NCI-H2171 (cell line): ENCODE measurements at regions not wholly inside any gene's neighbourhood (a gene's known extent, or its start where the extent isn't known, plus 50 kb on each side); places are given as distances from the start of the nearest gene placed in this dataset.

Experiments used
- DNase-seq: peaks from one replicate; lab custom pipeline; 2025; lab: John Stamatoyannopoulos, UW

DNA sequence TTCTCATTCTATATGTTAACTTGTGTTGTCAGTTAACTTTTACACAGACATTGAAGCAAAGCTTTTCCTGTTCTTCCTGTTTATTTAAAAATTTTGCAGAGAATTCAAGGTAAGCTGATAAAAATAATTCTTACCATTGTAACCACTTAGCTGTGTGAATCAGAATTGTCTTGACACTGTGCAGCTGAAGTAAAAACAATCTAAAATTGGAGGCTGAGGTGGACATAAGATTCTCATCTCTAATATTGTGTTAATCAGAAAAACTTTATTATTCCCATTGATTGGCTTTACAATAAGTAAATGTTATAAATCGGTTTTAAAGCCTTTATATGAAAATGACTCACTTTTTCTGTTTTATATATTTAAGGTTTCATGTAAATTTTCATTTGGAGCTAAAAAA is 240.3 kb upstream of the PLEKHG7 start:
- no peak for DNase-seq

DNA sequence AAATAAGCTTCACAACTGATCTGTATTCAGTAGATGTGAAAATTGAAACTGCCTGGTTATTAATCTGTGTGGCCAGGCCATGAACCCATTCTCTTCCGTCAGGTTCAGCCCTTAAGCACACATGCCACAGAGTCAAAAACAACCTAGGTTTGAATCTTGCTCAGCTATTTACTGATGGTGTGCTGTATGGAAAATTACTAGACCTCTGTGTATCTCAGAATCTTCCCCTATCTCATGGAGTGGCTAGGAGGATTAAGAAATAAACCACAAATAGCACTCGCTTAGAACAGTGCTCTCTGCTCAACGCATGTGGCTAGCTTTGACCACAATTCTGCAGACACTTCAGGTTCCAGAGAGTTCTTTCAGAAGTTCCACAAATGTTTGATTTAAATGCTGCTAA is 240.7 kb upstream of the PLEKHG7 start:
- no peak for DNase-seq

DNA sequence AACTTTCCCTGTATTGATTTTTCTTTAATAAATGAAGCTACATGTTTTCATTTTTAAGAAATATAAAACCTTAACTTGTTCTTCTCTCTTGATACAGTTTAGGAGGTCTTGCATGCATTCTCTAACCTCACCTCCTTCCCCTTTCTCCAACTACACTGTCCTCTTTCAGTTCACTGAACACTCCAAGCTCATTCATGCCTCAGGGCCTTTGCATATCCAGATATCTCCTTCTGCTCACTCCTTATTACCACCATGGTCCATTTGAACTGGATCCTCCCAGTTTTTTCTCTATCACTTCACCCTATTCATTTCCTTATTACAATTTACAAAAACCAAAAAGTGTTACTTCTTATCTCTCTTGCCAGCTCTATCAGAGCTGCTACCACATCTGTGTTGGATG is 242.9 kb upstream of the PLEKHG7 start:
- DNase-seq, result no peak

DNA sequence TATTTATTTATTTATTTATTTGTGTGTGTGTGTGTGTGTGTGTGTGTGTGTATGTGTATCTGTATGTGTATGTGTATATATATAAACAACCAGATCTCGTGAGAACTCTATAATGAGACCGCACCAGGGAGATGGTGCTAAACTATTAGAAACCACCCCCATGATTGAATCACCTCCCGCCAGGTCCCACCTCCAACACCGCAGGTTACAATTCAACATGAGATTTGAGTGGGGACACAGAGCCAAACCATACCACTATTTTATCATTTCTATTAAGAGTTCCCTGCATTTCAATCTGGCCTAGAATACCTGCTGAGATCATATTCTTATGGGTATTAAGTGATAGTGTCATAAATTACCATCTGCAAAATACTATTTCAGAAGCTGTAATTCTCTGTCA is 243.8 kb upstream of the PLEKHG7 start:
- no peak for DNase-seq

DNA sequence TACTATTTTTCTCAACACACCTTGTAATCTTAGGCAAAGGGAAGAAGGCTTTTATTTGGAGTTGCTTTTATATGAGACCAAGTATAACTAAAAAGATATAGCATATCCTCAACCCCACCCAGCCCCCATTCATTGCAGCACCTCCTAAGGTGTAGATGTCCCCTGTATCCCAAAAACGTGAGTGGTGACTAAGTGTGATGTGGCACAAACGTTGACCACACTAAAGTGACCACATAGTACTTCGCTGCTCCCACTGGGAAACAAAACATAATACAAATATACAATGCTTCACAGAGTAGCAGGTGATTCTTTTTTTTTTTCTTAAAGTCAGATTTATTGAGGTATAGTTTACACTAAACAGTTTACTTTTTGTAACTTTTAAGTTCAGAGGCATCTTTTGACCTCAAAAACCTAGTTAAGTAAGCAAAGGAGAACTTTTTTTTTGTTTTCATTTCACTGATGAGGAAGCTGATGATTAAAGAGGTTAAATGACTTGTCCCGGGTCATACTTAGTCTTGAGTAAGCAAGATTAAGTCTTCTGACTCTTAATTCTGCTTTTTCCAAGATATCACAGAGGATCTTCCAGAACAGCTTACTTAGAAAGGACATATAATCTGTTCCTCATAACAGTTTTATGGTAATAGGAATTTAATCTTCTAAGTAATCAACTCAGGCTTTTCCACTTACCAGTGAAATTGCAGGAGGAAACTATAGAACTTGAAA is 245.2 kb upstream of the PLEKHG7 start:
- no peak for DNase-seq

DNA sequence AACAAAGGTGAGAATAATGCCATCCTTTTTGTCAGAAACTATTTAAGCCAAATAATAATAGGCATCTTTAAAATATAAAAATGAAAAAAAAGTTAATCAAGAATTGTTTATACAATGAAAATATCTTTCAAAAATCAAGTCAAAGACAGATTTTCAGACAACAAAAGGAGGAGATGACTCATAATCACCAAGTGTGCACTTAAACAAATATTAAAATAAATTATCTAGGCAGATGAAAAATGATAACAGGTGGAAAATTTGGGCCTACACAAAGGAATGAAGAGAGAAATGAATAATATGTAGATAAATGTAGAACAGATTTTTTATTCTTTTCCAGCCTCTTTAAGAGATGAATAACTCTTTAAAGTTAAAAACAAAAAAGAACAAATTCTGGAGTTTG is 250.0 kb upstream of the PLEKHG7 start:
- DNase-seq, result no peak

DNA sequence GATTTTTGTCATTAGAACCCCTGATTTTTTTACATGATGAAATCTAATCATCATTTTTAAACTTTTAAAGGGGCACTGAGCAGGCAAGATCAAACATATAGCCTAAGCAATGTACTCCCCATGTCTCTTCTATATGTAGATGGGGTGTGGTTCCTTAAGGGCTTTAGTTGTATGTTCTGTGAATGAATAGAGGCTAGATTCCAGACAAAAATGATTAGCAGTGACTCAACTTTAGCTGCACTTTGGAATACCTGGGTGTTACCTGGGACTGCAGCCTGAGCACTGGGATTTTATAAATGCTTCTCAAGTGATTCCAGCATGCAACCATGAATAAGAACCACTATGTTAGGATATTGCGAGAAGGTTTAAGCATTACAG is 256.7 kb upstream of the PLEKHG7 start:
- no peak for DNase-seq

DNA sequence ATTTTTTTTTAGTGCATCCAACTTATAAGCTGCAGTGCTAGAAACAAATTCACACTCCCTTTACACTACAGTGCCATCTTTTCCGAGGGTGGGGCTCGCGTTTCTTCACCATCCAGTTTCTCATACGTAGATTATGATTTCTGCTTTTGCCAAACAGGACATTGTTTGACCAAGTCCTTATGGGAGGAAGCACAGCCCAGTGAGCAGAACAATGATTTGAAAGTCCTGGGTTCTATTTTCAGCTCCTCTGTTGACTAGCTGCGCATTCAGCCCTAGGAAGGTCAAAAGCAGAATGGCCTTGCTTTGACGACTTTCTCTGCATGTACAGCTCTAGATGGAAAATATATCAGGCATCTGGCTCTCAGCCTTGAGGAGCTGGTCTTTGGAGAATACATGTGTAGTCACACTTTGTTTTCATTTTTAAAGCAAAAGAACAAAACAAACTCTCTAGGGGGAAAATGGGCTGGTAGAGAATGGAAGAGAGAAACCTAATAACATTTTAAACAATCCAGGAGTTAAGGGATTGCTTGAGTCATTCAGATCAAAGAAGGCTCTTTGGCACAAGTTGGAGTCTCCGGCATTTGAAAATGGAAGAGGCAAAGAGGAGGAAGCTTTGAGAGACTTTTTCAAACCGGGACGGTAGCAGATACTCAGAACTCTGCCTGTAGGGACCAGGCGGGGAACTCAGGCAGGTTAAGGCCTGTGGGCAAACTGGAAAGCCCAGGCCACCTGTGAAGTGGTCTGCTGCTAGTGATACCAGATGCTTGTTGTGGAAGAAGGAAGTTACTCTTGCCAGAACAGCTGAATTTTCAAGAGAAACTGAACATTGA is 257.3 kb upstream of the PLEKHG7 start:
- no peak for DNase-seq

DNA sequence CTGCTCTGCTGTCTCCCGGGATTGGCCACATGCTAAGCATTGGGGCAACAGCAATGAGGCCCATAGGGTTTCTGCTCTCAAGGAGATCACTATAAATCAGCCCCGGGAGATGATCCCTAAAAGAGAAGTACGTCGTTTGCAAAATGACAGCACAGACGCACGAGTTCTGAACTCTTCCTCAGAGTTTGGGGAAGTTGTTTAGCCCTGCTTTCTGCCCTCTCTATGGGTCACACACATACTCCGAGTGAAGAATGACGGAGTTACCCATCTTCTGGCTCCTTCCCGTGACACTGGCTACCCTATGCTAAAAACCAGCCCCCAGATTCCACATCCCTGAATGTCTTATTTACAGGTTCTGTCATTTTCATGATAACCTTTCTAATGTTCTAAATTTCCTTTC is 258.0 kb upstream of the PLEKHG7 start:
- DNase-seq, result no peak

DNA sequence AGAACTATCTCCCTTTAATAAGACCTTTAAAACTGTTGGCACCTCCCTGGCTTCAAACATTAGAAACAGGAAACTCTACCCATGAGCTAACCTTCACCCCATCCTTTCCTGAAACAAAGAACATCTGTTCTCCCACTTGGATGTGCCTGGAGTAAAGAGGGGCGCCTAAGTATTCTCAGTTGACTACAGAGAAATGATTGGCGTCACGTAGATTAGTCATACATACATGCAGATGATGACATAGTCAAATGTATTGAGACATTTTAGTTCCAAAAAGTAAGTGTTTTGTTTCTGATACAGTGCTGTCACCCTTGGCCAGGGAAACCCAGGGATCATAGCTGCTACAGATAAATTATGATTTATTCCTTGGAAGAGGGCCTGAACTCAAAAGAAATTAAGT is 260.0 kb upstream of the PLEKHG7 start:
- DNase-seq, result peak; percentile 22

DNA sequence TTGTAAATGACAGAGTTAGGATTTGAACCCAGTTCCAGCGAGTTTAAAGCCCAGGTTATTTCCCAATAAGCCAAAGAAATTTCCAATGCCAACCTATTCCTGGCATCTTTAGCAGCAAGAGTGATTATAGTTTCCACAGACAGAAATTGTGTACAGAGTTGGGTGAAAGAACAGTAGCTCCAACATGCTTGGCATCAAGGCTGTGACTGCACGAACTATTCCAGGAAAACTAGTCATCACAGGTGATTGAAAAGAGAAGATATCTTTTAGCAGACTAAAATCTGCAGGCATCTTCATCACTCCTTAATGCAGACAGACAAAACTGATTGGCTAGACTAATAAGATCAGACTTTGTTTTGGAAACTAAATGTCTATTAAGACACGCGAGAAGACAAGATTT is 262.7 kb upstream of the PLEKHG7 start:
- DNase-seq, result no peak

DNA sequence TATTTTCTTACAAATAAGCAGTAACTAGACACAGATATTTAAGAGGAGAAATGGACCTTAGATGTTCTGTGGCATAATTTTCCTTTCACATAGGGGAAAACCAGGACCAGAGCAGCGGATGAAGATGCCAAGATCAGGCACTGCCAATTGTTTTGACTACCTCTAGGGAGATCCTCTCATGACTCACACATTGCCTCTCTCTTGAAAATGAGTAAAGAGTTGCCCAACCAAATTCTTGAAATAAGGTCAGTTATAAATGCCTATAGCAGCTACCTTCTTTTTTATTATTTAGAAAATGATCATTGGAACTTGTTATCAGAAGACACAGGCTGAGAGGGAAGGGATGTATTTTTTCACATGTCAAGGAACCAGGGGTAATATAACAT is 263.4 kb upstream of the PLEKHG7 start:
- no peak for DNase-seq

DNA sequence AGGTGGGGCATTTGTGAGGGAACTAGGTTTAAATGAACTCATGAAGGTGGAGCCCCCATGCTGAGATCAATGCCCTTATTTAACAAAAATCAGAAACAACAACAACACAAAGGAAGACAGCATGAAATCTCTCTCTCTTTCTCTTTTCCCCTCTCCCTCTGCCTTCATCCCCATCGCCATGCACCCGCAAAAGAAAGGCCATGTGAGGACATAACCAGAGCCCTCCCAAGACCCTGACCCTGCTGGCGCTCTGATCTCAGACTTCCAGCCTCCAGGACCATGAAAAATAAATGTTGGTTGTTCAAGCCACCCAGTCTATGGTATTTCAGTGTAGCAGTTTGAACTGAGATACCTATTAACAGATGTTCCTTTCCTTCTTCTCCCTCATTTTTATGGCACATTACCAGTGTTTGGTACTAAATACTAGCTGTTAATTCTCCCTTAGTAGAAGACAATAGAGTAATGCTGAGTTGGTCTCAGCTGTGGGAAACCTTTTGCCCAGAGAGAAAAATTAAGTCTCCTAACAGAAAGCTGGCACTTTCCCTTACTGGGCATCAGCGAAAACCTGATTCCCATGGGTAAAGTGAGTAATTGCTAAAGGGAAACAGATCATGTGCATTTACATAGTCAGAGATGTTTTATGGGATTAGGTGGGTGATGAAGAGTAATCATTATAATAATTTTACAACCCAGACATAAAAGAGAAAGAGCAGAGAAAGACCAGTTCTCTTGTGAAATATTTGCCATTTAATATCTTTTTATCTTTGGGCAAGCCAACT is 264.0 kb upstream of the PLEKHG7 start:
- no peak for DNase-seq

DNA sequence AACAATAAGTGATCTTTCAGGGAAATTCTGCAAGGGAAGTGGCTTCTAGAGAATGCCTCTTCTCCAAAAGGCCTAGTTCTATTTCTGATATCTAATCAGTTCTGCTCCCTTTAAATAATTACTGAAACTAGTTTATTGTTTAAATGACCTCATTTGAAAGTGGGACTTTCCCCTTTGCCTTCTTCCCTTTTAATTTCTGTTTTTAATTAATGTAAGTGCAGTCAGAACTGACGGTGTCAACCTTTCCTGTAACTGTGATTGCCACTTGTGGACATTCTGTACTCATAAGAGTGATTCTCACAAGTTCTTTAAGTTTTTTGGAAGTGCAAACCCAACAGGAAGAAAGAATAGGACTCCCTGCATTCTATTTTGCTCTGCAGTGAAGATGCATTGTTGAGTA is 265.3 kb upstream of the PLEKHG7 start:
- no peak for DNase-seq

DNA sequence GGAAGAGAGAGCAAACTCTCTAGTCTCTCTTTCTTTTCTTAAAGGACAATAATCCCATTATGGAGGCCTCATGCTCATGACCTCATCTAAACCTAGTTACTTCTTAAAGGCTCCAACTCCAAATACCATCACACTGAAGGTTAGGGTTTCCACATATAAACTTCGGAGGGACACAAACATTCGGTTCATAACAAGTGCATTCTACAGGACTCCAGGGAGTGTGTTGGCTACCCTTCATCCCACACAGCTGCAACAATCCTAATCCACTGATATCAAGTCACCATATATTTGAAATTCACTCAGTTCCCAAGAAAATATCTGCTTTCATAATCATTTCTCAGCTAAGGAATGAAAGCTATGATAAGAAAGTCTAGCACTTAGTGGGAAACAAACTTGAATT is 265.9 kb upstream of the PLEKHG7 start:
- DNase-seq, result no peak

DNA sequence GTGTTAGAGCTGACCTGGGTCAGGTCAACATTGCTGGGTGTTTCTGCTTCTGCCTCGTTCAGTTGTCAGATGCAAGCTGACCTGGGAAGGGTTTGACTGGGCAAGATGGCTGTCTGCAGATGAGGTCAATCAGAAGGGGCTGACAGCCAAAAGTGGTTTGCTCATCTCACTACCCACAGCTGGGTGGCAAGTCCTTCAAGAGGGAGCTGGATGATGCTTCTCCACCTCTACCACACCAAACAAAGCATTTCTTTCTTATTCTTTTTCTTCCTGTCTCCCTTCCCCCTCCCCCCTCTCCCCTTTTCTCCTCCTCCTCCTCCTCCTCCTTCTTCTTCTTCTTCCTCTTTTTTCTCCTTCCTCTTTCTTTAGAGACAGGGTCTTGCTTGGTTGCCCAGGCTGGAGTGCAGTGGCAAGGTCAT is 268.2 kb upstream of the PLEKHG7 start:
- no peak for DNase-seq

DNA sequence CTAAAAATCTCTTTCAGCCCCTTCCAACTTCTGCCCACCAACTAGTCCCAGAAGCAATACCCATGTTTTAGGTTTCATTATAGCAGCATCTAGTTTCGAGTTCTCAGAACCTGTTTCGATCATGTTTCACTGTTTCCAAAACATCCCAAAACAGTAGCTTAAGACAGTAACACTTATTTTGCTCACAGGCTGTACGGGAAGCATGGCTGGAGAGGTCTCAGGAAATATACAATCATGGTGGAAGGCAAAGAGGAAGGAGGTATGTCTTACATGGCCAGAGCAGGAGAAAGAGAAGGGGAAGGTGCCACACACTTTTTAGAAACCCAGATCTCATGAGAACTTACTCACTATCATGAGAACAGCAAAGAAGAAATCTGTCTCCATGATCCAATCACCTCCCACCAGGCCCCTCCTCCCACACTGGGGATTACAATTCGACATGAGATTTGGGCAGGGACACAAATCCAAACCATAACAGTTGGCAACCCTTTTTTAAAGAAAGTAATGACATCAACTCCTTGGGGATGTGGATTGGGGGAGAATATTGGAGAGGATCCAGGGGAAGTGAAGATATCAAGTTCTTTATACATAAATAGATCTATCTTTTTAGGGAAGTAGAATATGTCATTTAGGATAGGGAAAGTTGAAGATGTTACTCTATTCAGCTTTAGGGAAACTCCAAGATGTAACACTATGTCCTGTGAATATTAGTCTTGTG is 269.9 kb upstream of the PLEKHG7 start:
- DNase-seq, result no peak

DNA sequence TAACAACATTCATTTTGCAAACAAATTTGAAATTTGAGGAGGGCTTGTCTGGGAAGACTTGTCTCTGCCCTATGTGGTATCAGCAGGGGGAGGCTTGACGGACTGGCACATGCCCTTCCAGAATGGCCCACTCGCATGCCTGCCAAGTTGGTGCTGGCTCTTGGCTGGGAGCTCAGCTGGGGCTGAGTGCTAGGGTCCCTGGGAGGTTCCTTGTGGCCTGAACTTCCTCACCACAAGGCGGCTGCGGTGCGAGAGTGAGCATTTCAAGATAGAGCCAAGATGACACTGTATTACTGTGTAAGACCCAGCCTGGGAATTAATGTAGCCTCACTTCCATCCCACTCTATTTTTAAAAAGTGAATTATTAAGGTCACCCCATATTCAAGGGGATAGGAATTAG is 271.6 kb upstream of the PLEKHG7 start:
- DNase-seq, result no peak

DNA sequence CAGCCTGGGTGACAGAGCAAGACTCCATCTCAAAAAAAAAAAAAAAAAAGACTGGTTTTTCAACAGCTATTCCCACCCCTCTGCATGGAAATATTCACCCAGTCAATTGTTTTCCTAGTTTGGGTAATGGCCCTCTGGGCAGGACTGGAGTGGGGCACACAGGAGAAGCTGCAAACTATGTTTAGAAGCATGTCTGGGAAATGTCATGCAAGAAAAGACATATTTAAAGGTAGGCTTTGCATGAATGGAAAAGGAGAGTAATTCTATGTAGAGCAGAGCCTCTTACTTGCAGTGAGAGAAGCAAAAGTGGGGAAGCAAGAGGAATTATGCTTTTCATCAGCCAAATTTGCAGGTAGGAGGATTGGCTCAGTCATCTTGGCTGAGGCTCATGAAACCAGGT is 276.5 kb upstream of the PLEKHG7 start:
- no peak for DNase-seq

DNA sequence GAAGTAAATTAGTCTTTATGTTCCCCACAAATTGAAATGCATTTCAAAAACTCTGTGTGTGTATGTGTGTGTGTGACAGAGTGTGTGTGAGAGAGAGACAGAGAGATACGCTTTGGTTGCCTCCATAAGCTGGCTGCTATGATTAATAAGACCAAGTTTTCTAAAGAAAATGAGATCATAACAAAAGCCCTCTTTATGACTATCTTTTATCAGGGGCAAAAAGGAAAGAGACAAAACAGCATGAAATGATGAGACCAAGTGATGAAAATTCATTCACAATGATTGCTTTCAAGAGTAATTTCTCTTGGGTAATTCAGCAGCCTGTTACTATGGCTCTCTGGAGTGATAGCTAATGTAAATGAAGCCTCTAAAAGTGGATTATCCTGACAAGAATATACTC is 277.6 kb upstream of the PLEKHG7 start:
- no peak for DNase-seq

DNA sequence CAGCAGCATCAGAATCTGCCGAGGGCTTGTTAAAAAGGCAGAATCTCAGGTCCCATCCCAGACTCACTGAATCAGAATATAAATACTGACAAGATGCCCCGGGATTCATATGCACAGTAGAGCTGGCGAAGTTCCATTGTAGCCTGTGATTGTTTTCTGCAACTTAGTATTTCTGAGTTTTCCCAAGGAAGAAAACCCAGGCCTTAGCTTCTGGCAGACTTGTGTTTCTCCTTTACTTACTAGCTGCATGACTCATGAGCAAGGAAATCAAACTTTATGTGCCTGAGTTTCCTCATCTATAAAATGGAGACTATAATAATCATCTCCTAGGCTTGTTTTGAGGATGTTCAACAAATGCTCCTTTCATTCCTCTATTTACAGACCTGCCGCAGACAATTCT is 278.5 kb upstream of the PLEKHG7 start:
- DNase-seq, result no peak

DNA sequence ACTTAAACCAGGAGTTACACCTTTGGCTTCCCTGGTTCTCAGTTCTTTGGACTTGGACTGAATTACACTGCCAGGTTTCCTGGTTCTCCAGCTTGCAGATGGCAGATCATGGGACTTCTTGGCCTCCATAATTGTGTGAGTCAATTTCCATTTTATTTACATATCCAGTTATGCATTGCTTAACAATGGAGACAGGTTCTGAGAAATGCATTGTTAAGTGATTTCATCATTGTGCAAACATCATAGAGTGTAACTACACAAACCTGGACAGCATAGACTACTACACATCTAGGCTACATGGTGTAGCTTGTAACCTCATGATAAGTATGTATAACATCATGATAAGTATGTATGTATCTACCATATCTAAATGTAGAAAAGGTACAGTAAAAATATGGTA is 276.1 kb upstream of the BTG1 start:
- no peak for DNase-seq
